ENCODE measurements at regions not wholly inside any gene's neighbourhood (a gene's known extent, or its start where the extent isn't known, plus 50 kb on each side); places are given as distances from the start of the nearest gene placed in this dataset.
"Not testable (repeated sequence)": the region's sequence is repeated elsewhere in the genome, so short reads cannot be mapped to it uniquely, and the experiment has no call there.

DNA sequence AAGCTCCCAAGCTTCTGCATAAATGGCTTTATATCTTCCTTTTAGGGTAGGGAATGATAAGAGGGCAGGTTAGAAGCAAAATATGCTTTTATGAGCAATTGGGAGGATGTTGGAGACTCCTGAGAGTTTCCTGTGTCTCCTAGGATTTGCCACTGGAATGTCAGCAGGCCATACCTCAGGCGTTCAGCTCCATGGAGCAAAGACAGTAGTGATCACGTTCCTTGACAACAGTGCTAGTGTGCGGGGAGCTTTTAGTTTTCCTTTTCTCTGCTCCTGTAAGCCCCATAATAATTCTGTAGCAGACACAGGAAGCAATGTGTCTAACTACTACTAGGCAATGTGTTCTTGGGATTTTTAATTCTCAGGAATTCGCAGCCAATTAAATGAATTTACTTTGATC lies 113.6 kb downstream of the SRGAP2 start:
- TF ChIP-seq, protein P1, sequence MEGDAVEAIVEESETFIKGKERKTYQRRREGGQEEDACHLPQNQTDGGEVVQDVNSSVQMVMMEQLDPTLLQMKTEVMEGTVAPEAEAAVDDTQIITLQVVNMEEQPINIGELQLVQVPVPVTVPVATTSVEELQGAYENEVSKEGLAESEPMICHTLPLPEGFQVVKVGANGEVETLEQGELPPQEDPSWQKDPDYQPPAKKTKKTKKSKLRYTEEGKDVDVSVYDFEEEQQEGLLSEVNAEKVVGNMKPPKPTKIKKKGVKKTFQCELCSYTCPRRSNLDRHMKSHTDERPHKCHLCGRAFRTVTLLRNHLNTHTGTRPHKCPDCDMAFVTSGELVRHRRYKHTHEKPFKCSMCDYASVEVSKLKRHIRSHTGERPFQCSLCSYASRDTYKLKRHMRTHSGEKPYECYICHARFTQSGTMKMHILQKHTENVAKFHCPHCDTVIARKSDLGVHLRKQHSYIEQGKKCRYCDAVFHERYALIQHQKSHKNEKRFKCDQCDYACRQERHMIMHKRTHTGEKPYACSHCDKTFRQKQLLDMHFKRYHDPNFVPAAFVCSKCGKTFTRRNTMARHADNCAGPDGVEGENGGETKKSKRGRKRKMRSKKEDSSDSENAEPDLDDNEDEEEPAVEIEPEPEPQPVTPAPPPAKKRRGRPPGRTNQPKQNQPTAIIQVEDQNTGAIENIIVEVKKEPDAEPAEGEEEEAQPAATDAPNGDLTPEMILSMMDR (conservative IDR thresholded peaks at IDR 0.05): not testable (repeated sequence)
- not testable (repeated sequence) for TF ChIP-seq ZFX (IDR thresholded peaks at IDR 0.05)
